OCI-LY7 (cell line): ENCODE measurements at regions not wholly inside any gene's neighbourhood (a gene's known extent, or its start where the extent isn't known, plus 50 kb on each side); places are given as distances from the start of the nearest gene placed in this dataset.

Source experiments
- EZH2phosphoT487 ChIP-seq: fragments of 200-600 bp; sonication (generic); IDR thresholded peaks from 2 replicates; pipeline ENCODE4 v1.6.1; 2018; ENCODE audit warnings: low read depth, borderline replicate concordance, mild to moderate bottlenecking, mixed run types, antibody characterized with exemption, low read length, moderate library complexity, mixed read lengths
- TF ChIP-seq, protein P1 (sequence below): fragments of 200-600 bp; sonication (generic); conservative IDR thresholded peaks from 2 replicates; pipeline ENCODE4 v1.5.1; 2014; ENCODE audit warnings: mild to moderate bottlenecking, antibody characterized with exemption, low read length, moderate library complexity, mixed read lengths

DNA sequence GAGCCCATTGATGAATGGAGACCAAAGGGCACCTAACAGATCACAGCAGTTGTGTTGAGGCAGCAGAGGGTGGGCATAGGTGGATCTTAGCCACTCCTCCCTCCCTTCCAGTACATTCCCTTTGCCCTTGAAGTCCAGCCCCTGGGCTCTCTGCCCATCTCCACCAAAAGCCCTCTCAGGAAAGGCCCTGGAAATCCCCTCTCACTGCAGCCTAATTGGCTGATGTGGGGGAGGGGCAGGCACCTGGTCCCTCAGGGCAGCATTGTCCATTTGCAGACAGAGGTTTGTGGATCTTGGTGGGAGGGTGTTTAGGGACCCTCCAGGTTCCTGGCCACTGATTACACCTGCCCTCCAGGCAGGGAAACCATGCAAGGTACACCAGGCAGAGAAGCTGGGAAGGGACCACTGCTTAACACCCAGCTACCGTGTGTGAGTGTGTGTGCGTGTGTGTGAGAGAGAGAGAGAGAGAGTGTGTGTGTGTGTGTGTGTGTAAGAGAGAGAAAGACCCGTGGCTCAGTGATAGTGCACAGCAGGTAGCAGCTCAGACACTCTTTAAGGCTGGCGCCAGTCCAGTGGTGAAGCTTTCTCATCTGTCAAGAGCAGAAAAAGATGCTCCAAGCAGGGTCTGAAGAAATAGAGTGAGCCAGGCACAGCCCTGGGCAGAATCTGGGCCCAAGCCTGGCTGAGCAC is 71.1 kb downstream of the MATN1 start:
- no peak for TF ChIP-seq EZH2phosphoT487
- TF ChIP-seq, protein P1, sequence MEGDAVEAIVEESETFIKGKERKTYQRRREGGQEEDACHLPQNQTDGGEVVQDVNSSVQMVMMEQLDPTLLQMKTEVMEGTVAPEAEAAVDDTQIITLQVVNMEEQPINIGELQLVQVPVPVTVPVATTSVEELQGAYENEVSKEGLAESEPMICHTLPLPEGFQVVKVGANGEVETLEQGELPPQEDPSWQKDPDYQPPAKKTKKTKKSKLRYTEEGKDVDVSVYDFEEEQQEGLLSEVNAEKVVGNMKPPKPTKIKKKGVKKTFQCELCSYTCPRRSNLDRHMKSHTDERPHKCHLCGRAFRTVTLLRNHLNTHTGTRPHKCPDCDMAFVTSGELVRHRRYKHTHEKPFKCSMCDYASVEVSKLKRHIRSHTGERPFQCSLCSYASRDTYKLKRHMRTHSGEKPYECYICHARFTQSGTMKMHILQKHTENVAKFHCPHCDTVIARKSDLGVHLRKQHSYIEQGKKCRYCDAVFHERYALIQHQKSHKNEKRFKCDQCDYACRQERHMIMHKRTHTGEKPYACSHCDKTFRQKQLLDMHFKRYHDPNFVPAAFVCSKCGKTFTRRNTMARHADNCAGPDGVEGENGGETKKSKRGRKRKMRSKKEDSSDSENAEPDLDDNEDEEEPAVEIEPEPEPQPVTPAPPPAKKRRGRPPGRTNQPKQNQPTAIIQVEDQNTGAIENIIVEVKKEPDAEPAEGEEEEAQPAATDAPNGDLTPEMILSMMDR, result no peak
